Esophagus squamous epithelium (tissue), 4 donors: ENCODE measurements at regions not wholly inside any gene's neighbourhood (a gene's known extent, or its start where the extent isn't known, plus 50 kb on each side); places are given as distances from the start of the nearest gene placed in this dataset.

ENCODE experiments used
- CTCF ChIP-seq, 6 experiments: fragments of 450-650 bp in 4 of 6; fragments of 200-600 bp in 2 of 6; sonication (generic) in 2 of 6; IDR thresholded peaks; one replicate each; pipeline ENCODE4 v1.5.1; 2016 to 2019; ENCODE audit warnings: antibody characterized with exemption in 6 of 6, mild to moderate bottlenecking in 4 of 6, moderate library complexity in 4 of 6
- POLR2A ChIP-seq, 4 donors: fragments of 450-650 bp; IDR thresholded peaks; one replicate each; pipeline ENCODE4 v1.6.1; 2017; ENCODE audit warnings: antibody characterized with exemption in 4 of 4, mild to moderate bottlenecking in 4 of 4, moderate library complexity in 3 of 4

- no peak for TF ChIP-seq POLR2A (IDR thresholded peaks at IDR 0.05)
- no peak for TF ChIP-seq CTCF (IDR thresholded peaks at IDR 0.05)
Observed at GRCh38 chr5:113866763-113867162, 353.3 kb downstream of the YTHDC2 start.
